GM23338 (cell line): ENCODE measurements at regions not wholly inside any gene's neighbourhood (a gene's known extent, or its start where the extent isn't known, plus 50 kb on each side); places are given as distances from the start of the nearest gene placed in this dataset.

Experiments
- ATAC-seq: fragments of 200-7000 bp; cut with Tn5 transposase; 3 replicates; pipeline ENCODE4 v1.9.1; 2020
- DNase-seq: peaks from one replicate; pipeline ENCODE4 v3.0.0-alpha.2; 2015; ENCODE audit warnings: low spot score
- H2AFZ ChIP-seq: fragments of 200-600 bp; sonication (generic); 2 replicates; pipeline ENCODE4 v1.8.0; 2016; ENCODE audit warnings: antibody characterized with exemption, mild to moderate bottlenecking, moderate library complexity
- H3F3A ChIP-seq: fragments of 200-600 bp; sonication (generic); replicated peaks from 2 replicates; pipeline ENCODE4 v1.8.0; 2017; ENCODE audit warnings: antibody characterized with exemption, mixed run types, low read depth
- H3K27ac ChIP-seq: fragments of 200-600 bp; sonication (generic); 2 replicates; pipeline ENCODE4 v1.6.1; 2016; ENCODE audit warnings: low read depth
- H3K27me3 ChIP-seq: fragments of 200-600 bp; sonication (generic); 2 replicates; pipeline ENCODE4 v1.8.0; 2016; ENCODE audit warnings: mild to moderate bottlenecking, mixed run types, moderate library complexity; ENCODE audit not compliant: insufficient read depth
- H3K36me3 ChIP-seq: fragments of 200-600 bp; sonication (generic); 2 replicates; pipeline ENCODE4 v1.8.0; 2016; ENCODE audit warnings: mild to moderate bottlenecking; ENCODE audit not compliant: insufficient read depth
- H3K4me1 ChIP-seq: fragments of 200-600 bp; sonication (generic); 2 replicates; pipeline ENCODE4 v1.8.0; 2016; ENCODE audit warnings: mild to moderate bottlenecking, moderate library complexity; ENCODE audit not compliant: insufficient read depth
- H3K4me2 ChIP-seq: fragments of 200-600 bp; sonication (generic); 2 replicates; pipeline ENCODE4 v1.7.1; 2017; ENCODE audit warnings: mixed run types
- H3K4me3 ChIP-seq: fragments of 200-600 bp; sonication (generic); 2 replicates; pipeline ENCODE4 v1.6.1; 2016; ENCODE audit warnings: mixed run types
- H3K79me2 ChIP-seq: fragments of 200-600 bp; sonication (generic); replicated peaks from 2 replicates; pipeline ENCODE4 v1.8.0; 2017; ENCODE audit warnings: mild to moderate bottlenecking; ENCODE audit not compliant: insufficient read depth
- H3K9me2 ChIP-seq: fragments of 200-600 bp; sonication (generic); 2 replicates; pipeline ENCODE4 v1.8.0; 2017; ENCODE audit not compliant: insufficient read depth
- H4K20me1 ChIP-seq: fragments of 200-600 bp; sonication (generic); replicated peaks from 2 replicates; pipeline ENCODE4 v1.8.0; 2017; ENCODE audit warnings: mild to moderate bottlenecking; ENCODE audit not compliant: insufficient read depth
- H3K27ac Mint-ChIP-seq: 2 replicates; pipeline ENCODE4 v1.8.0; 2020; ENCODE audit warnings: inconsistent platforms, mild to moderate bottlenecking, moderate library complexity, mixed read lengths
- H3K27me3 Mint-ChIP-seq: 3 replicates; pipeline ENCODE4 v1.8.0; 2022; ENCODE audit warnings: low read depth, mild to moderate bottlenecking, moderate library complexity, mixed read lengths, inconsistent platforms; ENCODE audit not compliant: insufficient read depth, poor library complexity
- H3K36me3 Mint-ChIP-seq: 3 replicates; pipeline ENCODE4 v1.8.0; 2021; ENCODE audit warnings: low read depth, mild to moderate bottlenecking, inconsistent platforms, moderate library complexity, mixed read lengths
- H3K4me1 Mint-ChIP-seq: 3 replicates; pipeline ENCODE4 v1.8.0; 2020; ENCODE audit warnings: mild to moderate bottlenecking, inconsistent platforms, mixed read lengths
- H3K4me3 Mint-ChIP-seq: 3 replicates; pipeline ENCODE4 v1.8.0; 2021; ENCODE audit warnings: moderate library complexity, mild to moderate bottlenecking, inconsistent platforms, mixed read lengths
- H3K9me3 Mint-ChIP-seq: 3 replicates; pipeline ENCODE4 v1.8.0; 2020; ENCODE audit warnings: moderate library complexity, mild to moderate bottlenecking, inconsistent platforms, mixed read lengths
- CTCF ChIP-seq, 2 experiments: fragments of 200-600 bp in 1 of 2; sonication (generic) in 1 of 2; conservative IDR thresholded peaks; 2 replicates each; pipeline versions ENCODE4 v1.5.1 to v1.6.1; 2016 to 2017; ENCODE audit warnings: antibody characterized with exemption in 2 of 2, low read depth in 2 of 2, mild to moderate bottlenecking in 2 of 2, moderate library complexity in 1 of 2
- ETS1 ChIP-seq: IDR thresholded peaks from 2 replicates; pipeline ENCODE4 v1.6.1; 2016; ENCODE audit warnings: antibody characterized with exemption
- EZH2phosphoT487 ChIP-seq: fragments of 200-600 bp; sonication (generic); IDR thresholded peaks from one replicate; pipeline ENCODE4 v1.8.1; 2018; ENCODE audit warnings: antibody characterized with exemption; ENCODE audit not compliant: unreplicated experiment
- NANOG ChIP-seq: IDR thresholded peaks from 2 replicates; pipeline ENCODE4 v1.6.1; 2016; ENCODE audit warnings: antibody characterized with exemption, borderline replicate concordance
- POLR2AphosphoS5 ChIP-seq: IDR thresholded peaks from 2 replicates; pipeline ENCODE4 v1.6.1; 2016; ENCODE audit warnings: antibody characterized with exemption, low read depth
- ZNF331 ChIP-seq: fragments of 250-450 bp; sonication (Bioruptor Pico); IDR thresholded peaks from 2 replicates; pipeline ENCODE4 v1.5.0; 2020; ENCODE audit warnings: low read depth, mild to moderate bottlenecking, moderate library complexity
- ZNF462 ChIP-seq: fragments of 250-450 bp; sonication (Bioruptor Pico); IDR thresholded peaks from 2 replicates; pipeline ENCODE4 v1.5.0; 2020; ENCODE audit warnings: mild to moderate bottlenecking, moderate library complexity

- TF ChIP-seq ETS1 (no peak), POLR2AphosphoS5 (no peak)
Observed at GRCh38 chr5:56594792-56595191, 220.6 kb upstream of the MAP3K1 start (continued).

- H3K4me2 ChIP-seq, result no peak overlapping the region
- TF ChIP-seq CTCF (conservative IDR thresholded peaks at IDR 0.05; ENCODE audit: low read depth in 2 of 2), result no peak
- TF ChIP-seq EZH2phosphoT487, result no peak
- TF ChIP-seq NANOG, result no peak
- no peak for TF ChIP-seq ZNF462 (CRISPR knock-in tag)
- no peak for TF ChIP-seq ZNF331 (CRISPR knock-in tag)
- no peaks in the 10 kb centered on the region for H3K9me3 Mint-ChIP-seq
Observed at GRCh38 chr5:56591081-56591480, 224.3 kb upstream of the MAP3K1 start.

More at GRCh38 chr5:56591081-56591480, 224.3 kb upstream of the MAP3K1 start:
- DNase-seq, result no peak
- Histone ChIP-seq H3K27ac (no peak overlapping the region), H3K27me3 (no peaks in the 10 kb centered on the region), H3K36me3 (no peaks in the 10 kb centered on the region), H3K4me3 (no peak overlapping the region), H3K79me2 (no peaks in the 10 kb centered on the region), H3F3A (no peaks in the 10 kb centered on the region), H2AFZ (no peak overlapping the region), H4K20me1 (no peaks in the 10 kb centered on the region), H3K4me1 (no peaks in the 10 kb centered on the region), H3K9me2 (no peaks in the 10 kb centered on the region)
- ATAC-seq, result no peak
- H3K27me3 Mint-ChIP-seq, result peaks cover 3% of the 10 kb centered on the region
- no peak overlapping the region for H3K4me3 Mint-ChIP-seq
- no peak overlapping the region for H3K27ac Mint-ChIP-seq
- peaks cover under 1% of the 10 kb centered on the region; the same call in 2 of the 3 replicates for H3K4me1 Mint-ChIP-seq
- no peaks in the 10 kb centered on the region; the same call in 2 of the 3 replicates for H3K36me3 Mint-ChIP-seq
